Ishikawa (cell line): ENCODE measurements at regions not wholly inside any gene's neighbourhood (a gene's known extent, or its start where the extent isn't known, plus 50 kb on each side); places are given as distances from the start of the nearest gene placed in this dataset.

ENCODE experiments used
- CEBPB ChIP-seq: IDR thresholded peaks from 2 replicates; pipeline ENCODE4 v1.6.1; 2012
- CREB1 ChIP-seq: IDR thresholded peaks from 2 replicates; pipeline ENCODE4 v1.6.1; 2012; ENCODE audit warnings: low read depth
- EGR1 ChIP-seq: IDR thresholded peaks from 2 replicates; pipeline ENCODE4 v1.6.1; 2012
- EP300 ChIP-seq: IDR thresholded peaks from 2 replicates; pipeline ENCODE4 v1.6.1; 2012; ENCODE audit warnings: borderline replicate concordance
- FOXM1 ChIP-seq: IDR thresholded peaks from 2 replicates; pipeline ENCODE4 v1.6.1; 2012; ENCODE audit warnings: low read depth, borderline replicate concordance
- NFIC ChIP-seq: IDR thresholded peaks from 2 replicates; pipeline ENCODE4 v1.6.1; 2012
- RAD21 ChIP-seq: IDR thresholded peaks from 2 replicates; pipeline ENCODE4 v1.6.1; 2012; ENCODE audit warnings: low read depth
- TAF1 ChIP-seq: IDR thresholded peaks from 2 replicates; pipeline ENCODE4 v1.6.1; 2012; ENCODE audit warnings: low read depth, mild to moderate bottlenecking
- TCF12 ChIP-seq: IDR thresholded peaks from 2 replicates; pipeline ENCODE4 v1.6.1; 2012; ENCODE audit warnings: low read depth
- TEAD4 ChIP-seq: IDR thresholded peaks from 2 replicates; pipeline ENCODE4 v1.6.1; 2012
- YY1 ChIP-seq: IDR thresholded peaks from 2 replicates; pipeline ENCODE4 v1.6.1; 2012; ENCODE audit warnings: low read depth
- ZBTB7A ChIP-seq: IDR thresholded peaks from 2 replicates; pipeline ENCODE4 v1.6.1; 2012; ENCODE audit warnings: low read depth
- TF ChIP-seq, protein P1 (sequence below): IDR thresholded peaks from 2 replicates; pipeline ENCODE4 v1.6.1; 2012
- TF ChIP-seq, protein P2 (sequence below): IDR thresholded peaks from 2 replicates; pipeline ENCODE4 v1.6.1; 2012
- TF ChIP-seq, protein P3 (sequence below): IDR thresholded peaks from 2 replicates; pipeline ENCODE4 v1.6.1; 2012; ENCODE audit warnings: low read depth, mild to moderate bottlenecking

DNA sequence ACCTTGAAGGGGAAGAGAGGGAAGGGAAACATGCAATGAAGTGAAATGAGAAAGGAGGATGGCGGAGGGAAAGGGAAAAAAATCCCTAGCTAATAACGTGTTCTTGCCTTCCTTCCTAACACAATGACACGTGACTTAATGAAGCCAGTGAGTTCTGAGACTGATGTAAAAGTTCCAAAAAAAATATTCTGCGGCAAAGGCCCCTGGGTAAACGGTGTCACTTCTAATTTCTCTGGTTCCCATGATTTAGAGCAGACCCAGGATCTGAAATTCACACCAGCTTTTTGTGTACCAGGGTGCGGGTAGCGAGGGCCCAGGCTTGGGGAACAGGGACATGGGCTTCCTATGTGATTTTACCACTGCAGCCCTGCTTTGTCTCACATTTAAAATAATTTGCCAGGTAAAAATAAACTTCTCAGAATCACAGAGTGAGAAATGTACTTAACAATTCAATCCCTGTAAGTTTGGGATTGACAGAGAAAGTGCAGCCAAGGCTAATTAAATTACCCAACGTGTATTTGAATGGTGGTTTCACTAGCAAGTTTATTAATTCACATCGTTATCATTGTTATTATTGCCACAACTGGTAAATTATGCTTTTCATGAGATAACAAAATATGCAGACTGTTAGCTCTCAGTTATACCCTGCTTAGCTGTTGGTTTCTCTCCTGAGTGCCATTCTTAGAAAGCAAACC is 182.4 kb downstream of the SEM1 start:
- TF ChIP-seq CREB1, result no peak
- TF ChIP-seq TAF1, result no peak
- no peak for TF ChIP-seq FOXM1
- no peak for TF ChIP-seq ZBTB7A
- TF ChIP-seq, protein P1, sequence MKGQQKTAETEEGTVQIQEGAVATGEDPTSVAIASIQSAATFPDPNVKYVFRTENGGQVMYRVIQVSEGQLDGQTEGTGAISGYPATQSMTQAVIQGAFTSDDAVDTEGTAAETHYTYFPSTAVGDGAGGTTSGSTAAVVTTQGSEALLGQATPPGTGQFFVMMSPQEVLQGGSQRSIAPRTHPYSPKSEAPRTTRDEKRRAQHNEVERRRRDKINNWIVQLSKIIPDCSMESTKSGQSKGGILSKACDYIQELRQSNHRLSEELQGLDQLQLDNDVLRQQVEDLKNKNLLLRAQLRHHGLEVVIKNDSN, result no peak
- TF ChIP-seq EGR1, result no peak
- no peak for TF ChIP-seq YY1
- TF ChIP-seq, protein P2, sequence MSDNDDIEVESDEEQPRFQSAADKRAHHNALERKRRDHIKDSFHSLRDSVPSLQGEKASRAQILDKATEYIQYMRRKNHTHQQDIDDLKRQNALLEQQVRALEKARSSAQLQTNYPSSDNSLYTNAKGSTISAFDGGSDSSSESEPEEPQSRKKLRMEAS, result no peak
- TF ChIP-seq, protein P3, sequence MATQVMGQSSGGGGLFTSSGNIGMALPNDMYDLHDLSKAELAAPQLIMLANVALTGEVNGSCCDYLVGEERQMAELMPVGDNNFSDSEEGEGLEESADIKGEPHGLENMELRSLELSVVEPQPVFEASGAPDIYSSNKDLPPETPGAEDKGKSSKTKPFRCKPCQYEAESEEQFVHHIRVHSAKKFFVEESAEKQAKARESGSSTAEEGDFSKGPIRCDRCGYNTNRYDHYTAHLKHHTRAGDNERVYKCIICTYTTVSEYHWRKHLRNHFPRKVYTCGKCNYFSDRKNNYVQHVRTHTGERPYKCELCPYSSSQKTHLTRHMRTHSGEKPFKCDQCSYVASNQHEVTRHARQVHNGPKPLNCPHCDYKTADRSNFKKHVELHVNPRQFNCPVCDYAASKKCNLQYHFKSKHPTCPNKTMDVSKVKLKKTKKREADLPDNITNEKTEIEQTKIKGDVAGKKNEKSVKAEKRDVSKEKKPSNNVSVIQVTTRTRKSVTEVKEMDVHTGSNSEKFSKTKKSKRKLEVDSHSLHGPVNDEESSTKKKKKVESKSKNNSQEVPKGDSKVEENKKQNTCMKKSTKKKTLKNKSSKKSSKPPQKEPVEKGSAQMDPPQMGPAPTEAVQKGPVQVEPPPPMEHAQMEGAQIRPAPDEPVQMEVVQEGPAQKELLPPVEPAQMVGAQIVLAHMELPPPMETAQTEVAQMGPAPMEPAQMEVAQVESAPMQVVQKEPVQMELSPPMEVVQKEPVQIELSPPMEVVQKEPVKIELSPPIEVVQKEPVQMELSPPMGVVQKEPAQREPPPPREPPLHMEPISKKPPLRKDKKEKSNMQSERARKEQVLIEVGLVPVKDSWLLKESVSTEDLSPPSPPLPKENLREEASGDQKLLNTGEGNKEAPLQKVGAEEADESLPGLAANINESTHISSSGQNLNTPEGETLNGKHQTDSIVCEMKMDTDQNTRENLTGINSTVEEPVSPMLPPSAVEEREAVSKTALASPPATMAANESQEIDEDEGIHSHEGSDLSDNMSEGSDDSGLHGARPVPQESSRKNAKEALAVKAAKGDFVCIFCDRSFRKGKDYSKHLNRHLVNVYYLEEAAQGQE, result no peak
- TF ChIP-seq NFIC, result no peak

DNA sequence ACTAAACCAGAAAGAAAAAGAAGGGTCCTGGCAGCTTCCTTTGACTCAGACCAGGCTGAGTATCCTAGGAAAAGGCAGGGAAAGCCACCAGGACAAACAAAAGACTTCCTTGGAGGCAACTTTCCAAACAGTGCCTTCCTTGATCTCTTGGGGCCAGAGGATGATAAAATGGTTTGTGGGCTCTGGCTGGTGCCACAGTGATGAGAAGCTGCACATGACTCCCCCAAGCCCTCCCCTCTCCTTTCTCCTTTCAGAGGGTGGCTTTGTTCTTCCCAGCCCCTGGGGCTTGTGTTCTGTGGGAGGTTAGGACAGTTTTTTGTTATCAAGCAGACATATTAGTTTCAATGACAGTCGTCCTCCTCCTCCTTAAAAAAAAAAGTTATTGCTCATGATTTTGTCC is 183.2 kb downstream of the SEM1 start:
- TF ChIP-seq EGR1 (no peak), TCF12 (no peak), FOXM1 (no peak), TAF1 (no peak), CEBPB (no peak)

DNA sequence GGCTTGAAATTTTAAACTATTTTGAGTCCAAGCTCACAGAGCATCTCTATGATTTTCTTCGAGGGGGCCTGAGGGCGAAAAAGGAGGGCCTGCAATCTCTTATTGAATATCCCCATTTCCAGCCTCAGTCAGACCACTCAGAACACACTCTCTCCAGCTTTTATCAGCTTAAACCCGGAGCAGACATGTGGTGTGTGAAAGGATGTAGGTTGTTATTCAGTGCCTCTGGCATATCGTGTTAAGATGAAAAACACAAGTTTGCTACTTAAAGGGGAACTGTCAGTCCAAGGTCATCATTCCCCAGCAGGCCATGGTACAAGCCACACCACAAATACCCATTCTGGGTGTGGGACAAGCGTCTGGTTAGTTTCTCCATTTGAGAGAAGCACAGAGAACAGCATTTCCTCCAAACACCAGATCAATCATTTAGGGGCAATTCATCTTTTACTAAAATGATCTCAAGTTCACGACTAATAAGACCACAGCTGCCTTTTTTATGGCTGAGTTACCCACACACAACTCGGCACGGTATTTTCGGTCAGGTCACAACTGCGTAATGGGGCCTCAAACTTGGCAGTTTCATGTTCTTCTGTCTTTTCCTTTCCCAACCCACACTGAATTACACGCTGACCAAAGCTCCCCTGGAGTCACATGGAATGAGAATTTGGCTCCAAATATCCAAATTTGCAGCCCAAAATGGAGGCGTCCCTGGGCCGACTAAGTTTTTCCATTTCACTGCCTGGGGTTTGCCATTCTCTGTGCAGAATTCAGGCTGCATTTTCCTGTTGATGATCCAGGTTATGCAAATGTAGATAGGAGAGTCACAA is 188.4 kb downstream of the SEM1 start:
- TF ChIP-seq EGR1 (no peak), FOXM1 (no peak), YY1 (no peak), NFIC (no peak), ZBTB7A (no peak), TCF12 (no peak), EP300 (no peak), TEAD4 (no peak)
- TF ChIP-seq, protein P1, result no peak
- TF ChIP-seq, protein P2, result no peak

DNA sequence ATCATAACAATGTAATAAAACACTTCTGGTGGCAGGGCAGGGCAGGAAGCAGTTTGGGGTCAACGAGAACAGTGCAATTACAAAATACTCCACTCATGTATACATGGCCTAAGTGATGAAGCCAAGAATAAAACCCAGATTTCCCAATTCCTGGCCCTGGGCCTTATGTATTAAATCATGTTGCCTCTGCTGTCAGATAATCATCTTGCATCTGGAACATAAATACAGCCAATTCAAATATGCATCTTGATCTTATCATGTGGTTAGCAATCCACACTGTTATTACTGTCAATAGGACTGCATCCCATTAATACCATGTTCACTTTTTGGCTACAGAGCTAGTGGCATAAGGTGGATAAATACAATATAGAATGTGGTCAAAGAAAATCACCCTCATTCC is 186.5 kb upstream of the SLC25A13 start:
- TF ChIP-seq YY1 (no peak), RAD21 (no peak), CEBPB (no peak), CREB1 (no peak)
- TF ChIP-seq, protein P2, result no peak

DNA sequence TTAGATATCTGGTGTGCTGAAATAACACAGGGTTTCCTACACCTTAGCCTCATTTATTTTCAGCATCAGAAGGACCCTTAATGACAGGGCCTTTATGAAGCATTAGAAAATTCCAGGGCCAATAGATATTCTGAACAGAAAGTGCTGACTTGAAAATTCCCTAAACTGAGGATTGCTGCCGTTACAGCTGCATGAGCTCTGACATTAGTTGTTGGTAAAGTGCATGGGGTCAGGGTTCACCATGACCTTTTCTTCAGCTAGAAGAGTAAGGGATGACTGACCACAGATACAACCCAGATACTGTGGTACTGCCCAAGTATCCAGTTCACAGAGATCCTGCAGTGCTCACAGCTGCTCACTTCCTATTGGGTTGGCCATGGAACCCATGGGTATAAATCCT is 181.7 kb upstream of the SLC25A13 start:
- TF ChIP-seq YY1 (no peak), TEAD4 (no peak), EGR1 (no peak), CEBPB (no peak), CREB1 (no peak), NFIC (no peak), EP300 (no peak), TAF1 (no peak), ZBTB7A (no peak), FOXM1 (no peak), TCF12 (no peak), RAD21 (no peak)
- TF ChIP-seq, protein P3, result no peak
- TF ChIP-seq, protein P1, result no peak
- TF ChIP-seq, protein P2, result no peak
